Right ventricle myocardium superior (tissue), 1 donor: ENCODE measurements at regions not wholly inside any gene's neighbourhood (a gene's known extent, or its start where the extent isn't known, plus 50 kb on each side); places are given as distances from the start of the nearest gene placed in this dataset.
"Not testable (repeated sequence)": the region's sequence is repeated elsewhere in the genome, so short reads cannot be mapped to it uniquely, and the experiment has no call there.

Source experiments
- ATAC-seq: fragments of 200-7000 bp; cut with Tn5 transposase; one replicate; pipeline ENCODE4 v1.9.1; 2020; ENCODE audit warnings: mild to moderate bottlenecking; ENCODE audit not compliant: poor library complexity
- DNase-seq: peaks from one replicate; pipeline ENCODE4 v3.0.0-alpha.2; 2020
- intact Hi-C: fragments of 100-400 bp; cut with DNase I; formaldehyde crosslinking; loops from one replicate; pipeline ENCODE4 v1.11.2; 2022
- donor health status: DM: no; HTN: yes; CAD: no; lungs with severe emphysema.

DNA sequence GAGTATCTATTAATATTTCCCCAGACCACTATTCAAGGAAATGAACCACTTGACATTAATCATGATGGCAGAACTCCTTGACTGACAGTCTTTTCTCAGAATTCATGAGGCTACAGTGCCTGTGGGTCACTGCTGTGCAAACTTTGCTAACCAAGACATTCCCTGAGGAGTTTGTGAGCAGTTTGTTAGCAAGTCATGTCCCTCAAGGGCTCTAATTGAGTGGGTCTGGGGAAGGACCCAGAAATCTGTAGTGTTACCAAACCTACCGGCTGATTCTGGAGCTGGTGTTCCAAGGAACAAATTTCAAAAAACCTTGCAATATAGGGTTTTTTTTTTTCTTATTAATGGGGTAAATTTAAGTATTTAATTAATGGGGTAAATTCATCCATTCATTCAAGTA is 103.2 kb upstream of the VANGL1 start:
- intact Hi-C loops, result no loop called here
- DNase-seq (no peak), ATAC-seq (peak; percentile 28)

DNA sequence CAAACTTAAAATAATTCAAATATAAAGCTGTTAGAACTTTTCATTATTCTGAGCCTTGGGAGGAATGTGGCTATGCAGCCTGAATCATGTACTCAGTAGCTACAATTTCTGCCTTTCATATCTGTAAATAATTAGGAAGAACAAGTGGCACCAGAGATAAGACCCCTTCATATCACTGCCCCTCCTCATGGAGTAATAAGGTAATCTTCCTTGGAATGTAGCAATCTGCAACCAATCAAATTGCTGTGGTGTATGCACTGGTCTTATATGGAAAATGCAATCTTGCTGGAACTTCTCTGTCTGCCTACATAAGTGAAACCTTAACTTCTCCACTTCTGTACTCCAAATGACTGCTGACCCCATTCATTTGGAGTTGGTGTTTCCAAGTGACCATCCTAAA is 104.4 kb upstream of the VANGL1 start:
- intact Hi-C loops, result no loop called here
- DNase-seq, result no peak
- no peak for ATAC-seq

DNA sequence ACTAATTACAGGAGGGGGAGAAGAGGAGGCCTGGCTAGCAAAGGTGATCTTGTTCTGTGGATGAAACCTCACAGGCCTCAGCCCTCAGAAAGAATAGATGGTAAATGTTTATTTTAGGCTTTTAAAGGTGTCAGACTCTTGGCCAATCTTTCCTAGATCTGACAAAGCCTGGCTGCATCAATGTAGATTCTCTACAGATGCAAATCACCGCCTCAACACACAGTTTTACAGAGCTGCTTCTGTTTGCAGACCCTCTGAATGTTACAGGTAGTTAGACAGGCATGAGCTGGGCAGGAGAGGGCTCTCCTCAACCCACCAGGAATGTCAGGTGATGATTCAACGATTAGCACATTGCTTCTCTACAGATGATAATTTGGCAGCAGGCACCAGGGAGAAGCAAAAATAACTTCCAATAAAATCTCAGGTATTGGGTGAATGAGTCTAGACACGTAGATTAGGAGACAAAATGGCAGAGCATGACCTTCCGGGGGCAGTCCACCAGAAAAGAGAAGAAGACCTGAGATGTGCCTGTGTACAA is 105.4 kb upstream of the VANGL1 start:
- intact Hi-C loops, result no loop called here
- ATAC-seq, result no peak
- no peak for DNase-seq

DNA sequence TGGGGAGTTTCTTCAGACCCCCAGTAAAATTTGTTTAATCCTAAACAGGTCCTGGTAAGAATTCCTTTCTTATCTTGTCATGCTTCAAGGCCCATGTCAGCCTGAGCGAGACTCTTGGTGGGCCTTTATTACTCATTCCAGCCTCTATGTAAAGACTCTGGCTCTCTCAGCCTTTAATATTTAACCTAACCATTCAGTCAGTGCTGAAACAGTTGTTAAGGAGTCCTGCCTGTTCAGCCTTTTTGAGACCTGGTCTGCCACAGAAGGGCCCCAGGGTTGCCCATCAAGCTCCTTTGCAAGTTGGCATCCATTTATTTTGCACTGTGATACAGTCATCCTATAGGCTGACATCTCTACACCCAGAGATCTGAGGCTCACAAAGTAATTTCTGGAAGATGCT is 107.7 kb upstream of the VANGL1 start:
- DNase-seq (no peak), ATAC-seq (no peak)
- intact Hi-C loops, result no loop called here

DNA sequence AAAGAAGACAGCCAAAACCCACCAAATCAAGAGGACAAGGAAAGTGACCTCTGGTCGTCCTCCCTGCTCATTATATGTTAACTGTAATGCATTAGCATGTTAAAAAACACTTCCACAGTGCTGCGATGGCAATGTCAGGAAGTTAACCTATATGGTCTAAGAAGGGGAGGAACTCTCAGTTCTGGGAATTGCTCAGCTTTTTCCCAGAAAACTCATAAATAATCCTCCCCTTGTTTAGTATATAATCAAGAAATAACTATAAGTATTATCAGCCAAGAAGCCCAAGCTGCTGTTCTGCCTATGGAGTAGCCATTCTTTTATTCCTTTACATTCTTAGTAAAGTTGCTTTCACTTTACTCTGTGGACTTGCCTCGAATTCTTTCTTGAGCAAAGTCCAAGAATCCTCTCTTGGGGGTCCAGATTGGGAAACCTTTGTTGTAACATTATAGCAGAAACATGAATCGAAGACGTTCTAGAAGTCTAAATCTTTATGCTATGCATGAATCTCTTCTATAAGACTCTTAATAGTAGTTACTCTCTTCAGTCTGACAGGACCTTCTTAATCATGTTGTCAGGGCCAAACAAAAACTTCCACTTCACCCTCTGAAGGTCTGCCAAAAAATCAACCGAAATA is 110.0 kb upstream of the VANGL1 start:
- intact Hi-C loops, result no loop called here
- ATAC-seq (no peak), DNase-seq (no peak)

DNA sequence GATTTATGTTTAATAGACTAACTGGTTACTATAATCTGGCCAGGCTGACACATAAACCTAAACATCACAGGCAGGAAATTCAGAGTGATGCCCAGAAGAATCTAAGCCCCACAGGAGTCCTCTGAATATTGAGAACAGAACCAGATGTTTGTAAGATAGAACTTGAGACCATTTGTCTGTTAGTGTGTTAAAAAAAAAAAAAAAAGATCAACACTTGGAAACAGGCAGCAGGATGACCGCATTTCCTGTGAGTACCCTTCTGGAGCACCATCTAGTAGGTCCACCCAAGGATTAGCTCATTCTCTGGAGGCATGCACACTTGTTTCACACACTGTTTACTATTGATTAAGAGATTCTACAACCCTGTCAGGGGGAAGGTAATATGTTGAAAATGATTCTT is 111.4 kb upstream of the VANGL1 start:
- peak; percentile 74 for ATAC-seq
- intact Hi-C loops, result no loop called here

DNA sequence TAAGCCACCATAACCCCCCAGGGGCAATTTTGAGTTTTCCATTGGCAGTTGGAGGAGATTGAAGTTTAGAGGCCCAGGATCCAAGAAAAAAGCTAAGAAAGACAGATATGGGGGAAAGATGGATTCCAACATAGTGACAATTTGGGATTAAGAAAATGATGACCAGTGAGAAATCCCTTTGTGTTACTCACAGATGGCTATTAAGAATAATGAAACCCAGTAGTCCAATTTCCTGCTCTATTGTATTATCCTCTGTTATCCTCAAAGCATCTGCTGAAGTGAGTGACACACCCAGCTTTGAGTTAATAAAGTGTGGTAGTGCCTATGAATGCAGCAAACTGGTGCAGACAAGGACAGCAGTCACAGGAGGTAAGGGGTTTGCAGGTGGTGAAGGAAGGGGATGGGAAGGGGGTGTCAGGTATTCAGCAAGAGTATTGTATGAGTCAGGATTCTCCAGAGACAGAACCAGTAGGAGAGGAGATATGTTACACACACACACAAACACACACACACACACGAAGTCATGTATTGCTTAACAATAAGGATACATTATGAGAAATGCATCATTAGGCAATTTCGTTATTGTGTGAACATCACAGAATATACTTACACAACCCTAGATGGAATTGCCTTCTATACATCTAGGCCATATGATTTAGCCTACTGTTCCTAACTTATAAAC is 112.4 kb upstream of the VANGL1 start:
- no peak for DNase-seq
- intact Hi-C loops, result no loop called here
- ATAC-seq, result no peak

More for the DNA sequence above, 111.4 kb upstream of the VANGL1 start:
- DNase-seq, result no peak

DNA sequence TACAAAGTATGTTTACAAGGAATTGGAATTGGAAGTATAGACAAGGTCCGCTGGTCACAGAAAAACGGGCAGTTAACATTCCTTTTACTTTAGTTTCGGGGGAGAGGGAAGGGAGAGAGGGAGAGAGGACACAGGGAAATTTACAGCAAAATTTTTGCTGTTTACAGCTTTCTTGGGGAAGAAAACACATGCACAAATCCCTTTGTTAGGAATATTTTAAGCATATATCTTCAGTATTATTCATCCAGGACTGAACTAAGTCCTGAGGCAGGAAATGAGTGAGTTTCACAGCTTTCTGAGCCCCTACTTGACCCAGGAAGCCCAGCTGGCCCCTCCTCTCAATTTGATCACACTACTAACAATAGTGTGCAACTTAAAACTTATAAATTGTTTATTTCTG is 113.4 kb upstream of the VANGL1 start:
- ATAC-seq, intact Hi-C loops, DNase-seq: not testable (repeated sequence)

DNA sequence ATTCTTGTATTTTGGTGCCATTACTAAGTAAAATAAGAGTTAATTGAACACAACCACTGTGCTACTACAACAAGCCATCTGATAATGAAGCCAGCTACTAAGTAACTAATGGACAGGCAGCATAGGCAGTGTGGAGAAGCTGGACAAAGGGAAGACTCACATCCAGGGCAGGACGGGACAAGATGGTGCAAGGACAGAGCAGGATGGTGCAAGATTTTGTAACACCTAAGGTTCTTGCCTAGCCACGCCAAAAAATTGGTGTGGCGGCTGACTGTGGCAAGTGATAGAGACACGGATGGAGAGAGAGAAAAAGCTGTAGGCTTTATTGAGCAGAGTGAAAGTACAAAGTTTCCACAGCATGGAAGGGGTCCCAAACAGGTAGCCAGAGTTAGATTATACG is 114.0 kb upstream of the VANGL1 start:
- ATAC-seq, result no peak
- intact Hi-C loops, result no loop called here
- DNase-seq, result no peak

DNA sequence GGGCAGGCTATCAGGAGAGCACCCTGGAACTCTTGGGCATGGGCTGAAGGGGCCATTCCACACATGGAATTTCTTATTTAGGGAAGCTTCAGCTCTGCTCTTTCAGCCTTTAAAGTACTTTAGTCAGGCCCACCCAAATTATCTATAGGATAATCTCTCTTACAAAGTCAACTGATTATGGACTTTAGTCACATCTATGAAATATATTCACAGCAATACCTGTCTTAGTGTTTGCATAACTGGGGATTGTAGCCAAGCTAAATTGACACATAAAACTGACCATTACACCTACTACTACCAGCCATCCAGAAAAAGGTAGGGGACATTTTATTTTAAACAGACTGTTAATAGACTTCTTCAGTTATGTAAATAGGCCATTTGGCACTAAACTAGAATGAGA is 114.9 kb upstream of the VANGL1 start:
- DNase-seq (no peak), ATAC-seq (no peak)
- intact Hi-C loops, result no loop called here

DNA sequence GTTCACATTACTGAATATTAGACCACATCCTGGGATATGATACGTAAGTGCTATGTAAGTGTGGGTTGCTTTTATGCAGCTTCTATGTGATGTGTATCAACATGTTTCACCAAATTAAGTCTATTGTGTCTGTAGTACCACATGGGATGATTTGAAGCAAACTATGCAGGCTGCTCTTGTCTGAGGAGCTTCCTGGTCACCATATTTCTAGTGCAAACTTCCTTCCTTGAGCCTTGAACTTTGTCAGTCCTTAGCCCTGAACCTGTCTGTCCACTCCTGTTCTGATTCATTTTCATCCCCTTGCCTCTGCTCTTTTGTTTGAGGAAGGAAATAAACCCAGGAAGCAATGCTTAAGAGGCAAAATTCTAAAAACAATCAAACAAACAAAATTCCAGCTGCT is 117.5 kb upstream of the VANGL1 start:
- ATAC-seq (no peak), DNase-seq (no peak)
- intact Hi-C loops, result no loop called here

DNA sequence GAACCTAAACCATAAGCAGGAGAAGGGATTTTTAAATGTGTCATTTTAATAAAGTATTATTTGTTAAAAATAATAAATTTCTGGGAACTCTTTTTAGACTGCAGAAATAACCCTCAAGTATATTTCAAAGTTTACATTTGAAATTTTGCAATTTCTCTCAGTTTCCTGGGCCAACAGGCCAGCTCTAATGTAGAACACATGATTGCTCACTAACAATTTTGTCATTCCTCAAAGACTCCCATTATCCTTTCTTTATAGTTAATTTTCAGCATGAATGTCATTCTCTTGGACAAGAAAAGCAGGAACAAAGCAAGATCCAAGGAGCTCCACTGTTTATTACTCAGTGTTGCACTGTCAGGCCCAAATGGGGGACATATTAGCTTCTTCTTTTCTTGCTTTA is 119.4 kb upstream of the VANGL1 start:
- ATAC-seq (no peak), DNase-seq (no peak)
- intact Hi-C loops, result no loop called here

DNA sequence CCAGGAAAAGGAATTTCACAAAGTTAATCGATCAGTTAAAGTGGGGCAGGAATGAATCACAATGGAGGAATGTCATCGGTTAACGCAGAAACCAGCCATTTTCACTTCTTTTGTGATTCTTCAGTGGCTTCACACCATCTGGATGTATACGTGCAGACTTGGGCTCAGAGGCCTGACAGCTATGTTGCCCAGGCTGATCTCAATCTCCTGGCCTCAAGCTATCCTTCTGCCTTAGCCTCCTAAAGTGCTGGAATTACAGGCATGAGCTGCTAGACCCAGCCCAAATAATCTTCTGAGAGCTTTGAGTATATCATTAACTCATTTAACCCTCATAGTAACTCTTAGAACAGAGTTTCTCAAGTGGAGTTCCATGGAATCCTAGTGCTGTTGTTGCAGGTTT is 126.5 kb upstream of the VANGL1 start:
- no peak for DNase-seq
- intact Hi-C loops, result no loop called here

DNA sequence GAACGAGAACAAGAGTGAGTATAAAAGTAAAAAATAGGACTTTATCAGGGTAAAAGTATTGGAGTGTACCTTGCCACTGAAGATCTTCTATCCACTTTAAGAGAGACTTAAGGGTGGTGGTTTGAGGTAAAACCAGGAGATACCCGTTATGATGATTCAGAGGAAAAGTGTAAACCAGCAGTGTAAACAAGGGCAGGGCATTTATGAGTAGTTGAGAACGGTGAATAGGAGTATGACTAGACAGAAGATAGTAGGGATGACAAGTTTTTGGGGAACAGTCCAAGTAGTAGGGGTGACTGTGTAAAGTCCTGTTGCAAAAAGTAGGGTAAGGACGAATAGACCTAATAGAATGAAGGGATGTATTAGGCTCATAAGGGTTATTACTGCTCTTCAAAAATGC is 131.5 kb upstream of the VANGL1 start:
- ATAC-seq, DNase-seq, intact Hi-C loops: not testable (repeated sequence)

More for the DNA sequence above, 126.5 kb upstream of the VANGL1 start:
- ATAC-seq, result no peak

DNA sequence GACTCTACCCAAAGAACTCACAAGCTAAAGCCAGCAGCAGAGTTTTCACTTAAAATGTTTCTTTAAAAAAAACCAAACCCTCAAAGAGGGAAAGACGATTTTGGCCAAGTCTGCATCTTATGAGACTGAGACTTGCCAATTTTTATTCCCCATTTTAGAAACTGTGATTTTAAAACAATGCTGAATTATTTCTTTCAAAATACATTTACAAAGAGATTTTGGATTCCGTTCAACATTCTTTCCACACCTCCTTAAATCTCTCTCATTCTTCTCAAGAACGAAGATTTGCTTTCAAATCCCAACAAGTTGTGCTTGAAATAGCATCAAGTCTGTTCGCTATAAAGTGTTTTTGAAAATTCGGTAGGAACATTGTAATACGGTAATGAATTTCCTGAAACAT is 133.9 kb upstream of the VANGL1 start:
- ATAC-seq (peak; percentile 68), DNase-seq (no peak)
- intact Hi-C loops, result no loop called here

DNA sequence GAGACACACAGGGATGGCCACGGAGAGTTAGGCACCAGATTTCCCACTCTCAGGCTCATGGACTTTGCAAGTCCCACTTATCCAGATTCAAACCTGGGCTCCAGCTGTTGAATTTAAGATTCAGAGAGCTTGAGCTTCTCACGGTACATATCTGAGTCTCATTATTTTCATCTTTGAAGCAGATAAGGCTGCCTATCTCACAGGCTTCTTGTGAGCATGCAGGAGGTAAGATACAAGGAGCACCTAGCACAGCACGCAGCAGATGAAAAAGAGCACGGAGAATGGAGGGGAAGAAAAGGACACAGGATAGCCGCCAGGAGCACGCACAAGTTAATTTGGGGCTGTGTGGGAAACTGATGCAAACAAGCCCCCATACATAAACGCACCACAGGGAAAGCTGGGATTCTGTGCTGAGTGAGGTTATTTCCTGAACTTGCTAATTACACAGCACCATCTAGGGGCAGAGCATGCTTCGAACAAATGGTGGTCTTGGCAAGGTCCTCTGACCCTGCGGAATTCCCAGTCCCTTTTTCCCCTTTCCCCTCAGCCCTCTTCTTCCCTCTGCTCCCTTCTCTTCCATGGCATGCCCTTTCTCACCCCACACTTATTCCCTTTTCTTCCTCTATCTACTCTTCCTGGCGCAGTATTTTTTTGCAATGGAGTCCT is 134.7 kb upstream of the VANGL1 start:
- intact Hi-C loops, result no loop called here
- DNase-seq (no peak), ATAC-seq (peak; percentile 87)

DNA sequence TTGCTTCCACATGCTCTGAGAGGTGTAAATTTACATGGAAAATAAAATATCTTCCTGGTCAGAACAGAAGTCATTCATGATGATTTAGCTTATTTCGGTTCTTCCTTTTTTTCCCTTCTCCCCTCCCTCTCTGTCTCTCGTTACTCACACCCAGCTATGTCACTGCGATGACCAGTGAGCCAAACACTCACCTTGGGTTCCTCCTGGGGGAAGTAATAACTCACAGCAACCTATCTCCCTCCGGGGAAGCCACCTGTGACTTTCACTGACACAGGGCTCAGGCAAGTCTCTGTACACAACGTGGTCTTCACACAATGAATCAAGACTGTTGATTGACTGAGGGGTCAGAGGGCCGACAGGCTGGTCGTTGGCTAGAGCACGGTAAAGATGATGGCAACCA is 135.3 kb upstream of the VANGL1 start:
- no peak for DNase-seq
- intact Hi-C loops, result no loop called here
- no peak for ATAC-seq

DNA sequence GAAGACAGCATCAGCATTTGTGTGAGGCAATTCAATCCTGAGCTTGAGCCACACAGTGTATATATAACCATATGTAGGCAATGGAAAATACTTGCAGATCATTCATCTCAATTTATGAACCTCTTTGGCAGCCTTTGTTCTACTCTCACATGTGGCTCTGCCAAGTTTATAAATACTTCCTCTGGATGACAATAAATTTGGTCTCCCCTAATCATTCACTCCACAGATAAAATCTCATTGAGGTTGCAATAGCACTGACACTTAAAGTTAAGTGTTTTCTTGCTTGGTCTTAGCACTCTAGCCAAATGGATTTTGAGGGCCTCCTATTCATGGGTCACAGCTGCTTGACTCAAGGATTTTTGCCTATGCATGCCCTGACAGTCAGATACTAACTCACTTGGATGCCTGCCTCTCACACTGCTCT is 136.6 kb upstream of the VANGL1 start:
- DNase-seq, result no peak
- intact Hi-C loops, result no loop called here
- no peak for ATAC-seq

DNA sequence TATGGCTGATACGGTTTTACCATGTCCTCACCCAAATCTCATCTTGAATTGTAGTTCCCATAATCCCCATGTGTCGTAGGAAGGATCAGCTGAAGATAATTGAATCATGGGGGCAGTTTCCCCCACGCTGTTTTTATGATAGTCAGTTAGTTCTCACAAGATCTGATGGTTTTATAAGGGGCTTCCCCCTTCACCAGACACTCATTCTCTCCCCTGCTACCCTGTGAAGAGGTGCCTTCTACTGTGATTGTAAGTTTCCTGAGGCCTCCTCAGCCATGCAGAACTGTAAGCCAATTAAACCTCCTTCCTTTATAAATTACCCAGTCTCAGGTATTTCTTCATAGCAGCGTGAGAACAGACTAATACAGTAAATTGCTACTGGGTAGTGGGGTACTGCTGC is 139.6 kb upstream of the VANGL1 start:
- DNase-seq, ATAC-seq, intact Hi-C loops: not testable (repeated sequence)

DNA sequence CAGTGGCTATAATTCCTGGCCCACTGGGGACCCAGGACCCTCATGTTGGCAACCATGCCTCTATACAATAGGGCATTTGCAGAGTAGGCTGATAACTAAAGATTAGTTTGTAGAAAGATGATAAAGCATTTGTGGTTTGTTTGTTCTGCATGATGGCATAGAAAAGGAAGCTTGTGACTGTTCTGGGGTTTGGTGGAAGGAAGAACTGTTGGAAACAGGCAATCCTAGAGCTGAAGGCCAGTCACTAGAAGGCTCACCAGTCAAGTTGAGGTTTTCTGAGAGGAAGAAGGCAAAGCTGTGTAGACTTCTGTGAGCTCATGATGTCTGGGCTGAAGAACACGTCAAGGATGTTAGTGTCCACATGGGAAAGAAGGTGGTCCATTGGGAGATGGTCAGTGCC is 140.3 kb upstream of the VANGL1 start:
- intact Hi-C loops, result no loop called here
- DNase-seq (no peak), ATAC-seq (no peak)
